ENCODE measurements at regions not wholly inside any gene's neighbourhood (a gene's known extent, or its start where the extent isn't known, plus 50 kb on each side); places are given as distances from the start of the nearest gene placed in this dataset.
"Not testable (repeated sequence)": the region's sequence is repeated elsewhere in the genome, so short reads cannot be mapped to it uniquely, and the experiment has no call there.

DNA sequence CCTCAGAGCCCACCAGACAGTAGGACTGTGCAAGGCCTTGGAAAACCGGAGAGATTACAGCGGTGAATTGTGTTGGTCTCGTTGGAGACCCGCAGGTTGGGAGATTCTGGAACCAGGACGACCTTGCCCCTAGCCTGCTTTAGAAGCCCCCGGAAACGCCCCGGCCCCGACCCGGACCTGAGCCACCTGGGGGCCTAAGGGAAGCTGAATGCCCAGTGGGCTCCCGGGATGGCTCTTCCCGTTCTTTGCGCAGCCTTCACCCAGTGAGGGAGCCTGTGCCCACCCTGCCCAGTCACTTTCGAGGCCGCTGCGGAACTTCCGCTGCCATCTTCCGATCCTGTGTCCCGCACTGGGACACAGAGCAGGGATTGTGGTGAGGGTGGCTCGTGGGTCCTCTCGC is 254.4 kb downstream of the FAM72C start:
- ChIA-PET CTCF (no interaction called here), POLR2A (no interaction called here)

DNA sequence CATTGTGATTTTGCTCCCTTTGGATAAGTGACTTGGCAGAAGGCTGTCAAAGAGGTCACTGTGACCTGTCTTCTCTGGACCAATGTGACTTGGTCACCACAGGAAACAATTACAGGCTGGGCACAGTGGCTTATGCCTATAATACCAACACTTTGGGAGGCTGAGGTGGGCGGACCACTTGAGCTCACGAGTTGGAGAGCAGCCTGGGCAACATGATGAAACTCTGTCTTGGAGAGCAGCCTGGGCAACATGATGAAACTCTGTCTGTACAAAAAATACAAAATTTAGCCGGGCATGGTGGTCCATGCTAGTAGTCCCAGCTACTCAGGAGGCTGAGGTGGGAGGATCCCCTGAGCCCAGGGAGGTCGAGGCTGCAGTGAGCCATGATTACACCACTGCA is 256.9 kb downstream of the FAM72C start:
- POLR2A ChIA-PET = not testable (repeated sequence)
- 3% methylated on average over 3 of the region's 4 CpGs for WGBS (ENCODE audit: low lambda C conversion rate)

More for the DNA sequence above, 254.4 kb downstream of the FAM72C start:
- no peak overlapping the region for H3K4me3 ChIP-seq (ENCODE audit: low read depth in 2 of 2, low read length in 1 of 2)
- no peak overlapping the region for H3K27ac ChIP-seq (ENCODE audit: low read depth in 2 of 2, low read length in 1 of 2)
- no peaks in the 10 kb centered on the region for H3K9me2 ChIP-seq
- H4K20me1 ChIP-seq (ENCODE audit: insufficient read depth) = no peaks in the 10 kb centered on the region
- H3K27me3 ChIP-seq (ENCODE audit: insufficient read depth) = peaks cover 46% of the 10 kb centered on the region; the same call in 1 of the 2 replicates
- no peak overlapping the region for H2AFZ ChIP-seq (ENCODE audit: low read depth)
- H3K4me1 ChIP-seq (ENCODE audit: control insufficient read depth in 1 of 2, insufficient read depth in 2 of 2, low read depth in 1 of 2, low read length in 1 of 2) = no peaks in the 10 kb centered on the region; a peak in 1 of 4 replicates
- no peak overlapping the region for H3K4me2 ChIP-seq
- WGBS (ENCODE audit: low lambda C conversion rate) = 25% methylated on average over 20 of the region's 21 CpGs
- no peaks in the 10 kb centered on the region for H3K79me2 ChIP-seq (ENCODE audit: insufficient read depth)
- TF ChIP-seq RAD21 (IDR thresholded peaks at IDR 0.05; ENCODE audit: low read length) (no peak), TCF12 (IDR thresholded peaks at IDR 0.05) (no peak), JUND (IDR thresholded peaks at IDR 0.05) (no peak), RCOR1 (IDR thresholded peaks at IDR 0.05; ENCODE audit: low read length) (no peak), MEF2A (IDR thresholded peaks at IDR 0.05; ENCODE audit: borderline replicate concordance, low read depth) (no peak), TAF1 (IDR thresholded peaks at IDR 0.05; ENCODE audit: borderline replicate concordance, low read depth, low read length) (no peak), NRF1 (IDR thresholded peaks at IDR 0.05; ENCODE audit: low read depth, low read length) (no peak), POLR2AphosphoS5 (IDR thresholded peaks at IDR 0.05; ENCODE audit: low read depth, low read length) (no peak), CHD2 (IDR thresholded peaks at IDR 0.05; ENCODE audit: low read length, partially characterized antibody) (no peak), NFIC (IDR thresholded peaks at IDR 0.05; ENCODE audit: borderline replicate concordance) (no peak), SMC3 (IDR thresholded peaks at IDR 0.05; ENCODE audit: low read depth, low read length) (no peak), MXI1 (IDR thresholded peaks at IDR 0.05; ENCODE audit: low read depth, low read length) (no peak), ELF1 (IDR thresholded peaks at IDR 0.05) (no peak), RFX5 (IDR thresholded peaks at IDR 0.05; ENCODE audit: low read length) (no peak)
- TF ChIP-seq, protein P1, sequence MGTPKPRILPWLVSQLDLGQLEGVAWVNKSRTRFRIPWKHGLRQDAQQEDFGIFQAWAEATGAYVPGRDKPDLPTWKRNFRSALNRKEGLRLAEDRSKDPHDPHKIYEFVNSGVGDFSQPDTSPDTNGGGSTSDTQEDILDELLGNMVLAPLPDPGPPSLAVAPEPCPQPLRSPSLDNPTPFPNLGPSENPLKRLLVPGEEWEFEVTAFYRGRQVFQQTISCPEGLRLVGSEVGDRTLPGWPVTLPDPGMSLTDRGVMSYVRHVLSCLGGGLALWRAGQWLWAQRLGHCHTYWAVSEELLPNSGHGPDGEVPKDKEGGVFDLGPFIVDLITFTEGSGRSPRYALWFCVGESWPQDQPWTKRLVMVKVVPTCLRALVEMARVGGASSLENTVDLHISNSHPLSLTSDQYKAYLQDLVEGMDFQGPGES (IDR thresholded peaks at IDR 0.05; ENCODE audit: low read depth, low read length) = no peak
- TF ChIP-seq, protein P2, sequence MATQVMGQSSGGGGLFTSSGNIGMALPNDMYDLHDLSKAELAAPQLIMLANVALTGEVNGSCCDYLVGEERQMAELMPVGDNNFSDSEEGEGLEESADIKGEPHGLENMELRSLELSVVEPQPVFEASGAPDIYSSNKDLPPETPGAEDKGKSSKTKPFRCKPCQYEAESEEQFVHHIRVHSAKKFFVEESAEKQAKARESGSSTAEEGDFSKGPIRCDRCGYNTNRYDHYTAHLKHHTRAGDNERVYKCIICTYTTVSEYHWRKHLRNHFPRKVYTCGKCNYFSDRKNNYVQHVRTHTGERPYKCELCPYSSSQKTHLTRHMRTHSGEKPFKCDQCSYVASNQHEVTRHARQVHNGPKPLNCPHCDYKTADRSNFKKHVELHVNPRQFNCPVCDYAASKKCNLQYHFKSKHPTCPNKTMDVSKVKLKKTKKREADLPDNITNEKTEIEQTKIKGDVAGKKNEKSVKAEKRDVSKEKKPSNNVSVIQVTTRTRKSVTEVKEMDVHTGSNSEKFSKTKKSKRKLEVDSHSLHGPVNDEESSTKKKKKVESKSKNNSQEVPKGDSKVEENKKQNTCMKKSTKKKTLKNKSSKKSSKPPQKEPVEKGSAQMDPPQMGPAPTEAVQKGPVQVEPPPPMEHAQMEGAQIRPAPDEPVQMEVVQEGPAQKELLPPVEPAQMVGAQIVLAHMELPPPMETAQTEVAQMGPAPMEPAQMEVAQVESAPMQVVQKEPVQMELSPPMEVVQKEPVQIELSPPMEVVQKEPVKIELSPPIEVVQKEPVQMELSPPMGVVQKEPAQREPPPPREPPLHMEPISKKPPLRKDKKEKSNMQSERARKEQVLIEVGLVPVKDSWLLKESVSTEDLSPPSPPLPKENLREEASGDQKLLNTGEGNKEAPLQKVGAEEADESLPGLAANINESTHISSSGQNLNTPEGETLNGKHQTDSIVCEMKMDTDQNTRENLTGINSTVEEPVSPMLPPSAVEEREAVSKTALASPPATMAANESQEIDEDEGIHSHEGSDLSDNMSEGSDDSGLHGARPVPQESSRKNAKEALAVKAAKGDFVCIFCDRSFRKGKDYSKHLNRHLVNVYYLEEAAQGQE (IDR thresholded peaks at IDR 0.05; ENCODE audit: low read depth, low read length) = no peak
- TF ChIP-seq, protein P3, sequence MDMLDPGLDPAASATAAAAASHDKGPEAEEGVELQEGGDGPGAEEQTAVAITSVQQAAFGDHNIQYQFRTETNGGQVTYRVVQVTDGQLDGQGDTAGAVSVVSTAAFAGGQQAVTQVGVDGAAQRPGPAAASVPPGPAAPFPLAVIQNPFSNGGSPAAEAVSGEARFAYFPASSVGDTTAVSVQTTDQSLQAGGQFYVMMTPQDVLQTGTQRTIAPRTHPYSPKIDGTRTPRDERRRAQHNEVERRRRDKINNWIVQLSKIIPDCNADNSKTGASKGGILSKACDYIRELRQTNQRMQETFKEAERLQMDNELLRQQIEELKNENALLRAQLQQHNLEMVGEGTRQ (IDR thresholded peaks at IDR 0.05; ENCODE audit: borderline replicate concordance, low read depth, low read length) = no peak
- TF ChIP-seq, protein P4, sequence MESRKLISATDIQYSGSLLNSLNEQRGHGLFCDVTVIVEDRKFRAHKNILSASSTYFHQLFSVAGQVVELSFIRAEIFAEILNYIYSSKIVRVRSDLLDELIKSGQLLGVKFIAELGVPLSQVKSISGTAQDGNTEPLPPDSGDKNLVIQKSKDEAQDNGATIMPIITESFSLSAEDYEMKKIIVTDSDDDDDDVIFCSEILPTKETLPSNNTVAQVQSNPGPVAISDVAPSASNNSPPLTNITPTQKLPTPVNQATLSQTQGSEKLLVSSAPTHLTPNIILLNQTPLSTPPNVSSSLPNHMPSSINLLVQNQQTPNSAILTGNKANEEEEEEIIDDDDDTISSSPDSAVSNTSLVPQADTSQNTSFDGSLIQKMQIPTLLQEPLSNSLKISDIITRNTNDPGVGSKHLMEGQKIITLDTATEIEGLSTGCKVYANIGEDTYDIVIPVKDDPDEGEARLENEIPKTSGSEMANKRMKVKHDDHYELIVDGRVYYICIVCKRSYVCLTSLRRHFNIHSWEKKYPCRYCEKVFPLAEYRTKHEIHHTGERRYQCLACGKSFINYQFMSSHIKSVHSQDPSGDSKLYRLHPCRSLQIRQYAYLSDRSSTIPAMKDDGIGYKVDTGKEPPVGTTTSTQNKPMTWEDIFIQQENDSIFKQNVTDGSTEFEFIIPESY (IDR thresholded peaks at IDR 0.05; ENCODE audit: borderline replicate concordance, low read depth) = no peak
- H3K9me3 ChIP-seq = no peaks in the 10 kb centered on the region
- H3K36me3 ChIP-seq (replicated peaks in 1 of 2; ENCODE audit: control insufficient read depth in 1 of 2, insufficient read depth in 2 of 2, low read length in 1 of 2) = no peaks in the 10 kb centered on the region
- no peak overlapping the region for H3K9ac ChIP-seq
- H3F3A ChIP-seq (replicated peaks; ENCODE audit: insufficient read depth) = no peaks in the 10 kb centered on the region
- no peak for DNase-seq

More for the DNA sequence above, 256.9 kb downstream of the FAM72C start:
- H4K20me1 ChIP-seq (ENCODE audit: insufficient read depth); H3K9me2 ChIP-seq; H3K9ac ChIP-seq; H3K27ac ChIP-seq (ENCODE audit: low read depth in 2 of 2, low read length in 1 of 2); H2AFZ ChIP-seq (ENCODE audit: low read depth); H3F3A ChIP-seq (replicated peaks; ENCODE audit: insufficient read depth); H3K4me1 ChIP-seq (ENCODE audit: control insufficient read depth in 1 of 2, insufficient read depth in 2 of 2, low read depth in 1 of 2, low read length in 1 of 2); DNase-seq; H3K4me2 ChIP-seq; H3K9me3 ChIP-seq; H3K36me3 ChIP-seq (replicated peaks in 1 of 2; ENCODE audit: control insufficient read depth in 1 of 2, insufficient read depth in 2 of 2, low read length in 1 of 2); H3K79me2 ChIP-seq (ENCODE audit: insufficient read depth); CTCF ChIA-PET; H3K4me3 ChIP-seq (ENCODE audit: low read depth in 2 of 2, low read length in 1 of 2): not testable (repeated sequence)
- peaks cover 46% of the 10 kb centered on the region; the same call in 1 of the 2 replicates for H3K27me3 ChIP-seq (ENCODE audit: insufficient read depth)
